ENCODE measurements at regions not wholly inside any gene's neighbourhood (a gene's known extent, or its start where the extent isn't known, plus 50 kb on each side); places are given as distances from the start of the nearest gene placed in this dataset.

DNA sequence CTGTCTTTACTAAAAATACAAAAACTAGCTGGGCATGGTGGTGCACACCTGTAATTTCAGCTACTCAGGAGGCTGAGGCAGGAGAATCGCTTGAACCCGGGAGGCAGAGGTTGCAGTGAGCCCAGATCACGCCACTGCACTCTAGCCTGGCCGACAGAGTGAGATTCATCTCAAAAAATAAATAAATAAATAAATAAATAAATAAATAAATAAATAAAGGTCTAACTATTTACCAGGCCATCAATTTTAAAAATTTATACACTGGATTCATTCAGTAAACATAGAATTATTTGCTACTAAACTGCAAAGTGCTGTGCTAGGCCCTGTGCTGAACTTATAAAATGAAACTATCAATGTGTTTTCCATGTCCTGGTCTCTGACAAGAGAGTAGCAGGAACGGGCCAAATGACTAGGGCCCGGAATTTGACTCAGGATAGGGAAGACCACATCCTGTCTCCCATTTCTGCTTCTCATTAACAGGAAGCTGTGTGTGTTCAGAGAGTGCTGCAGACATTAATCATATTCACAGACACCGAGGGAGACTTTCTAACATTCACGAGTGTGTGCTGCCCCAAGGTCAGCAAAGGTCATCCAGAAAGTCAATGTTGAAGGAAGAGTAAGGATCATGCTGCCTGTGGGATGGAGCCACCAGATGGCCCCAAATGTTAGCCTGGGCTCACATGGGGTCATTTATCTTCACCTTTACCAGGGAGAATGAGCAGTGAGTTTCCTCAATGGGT lies 95.8 kb downstream of the SPP2 start:
- Histone ChIP-seq H3K79me2 (ENCODE audit: insufficient read depth, low read length) (no peaks in the 10 kb centered on the region), H3K9me2 (ENCODE audit: low read depth, low read length) (no peaks in the 10 kb centered on the region), H3K9ac (ENCODE audit: low read length) (no peak overlapping the region), H4K20me1 (ENCODE audit: insufficient read depth, low read length) (no peaks in the 10 kb centered on the region), H3K4me3 (ENCODE audit: low read depth, low read length, poor library complexity, severe bottlenecking) (no peak overlapping the region), H3K9me3 (ENCODE audit: low read length) (no peaks in the 10 kb centered on the region), H3F3A (ENCODE audit: insufficient read depth, low read length) (no peaks in the 10 kb centered on the region), H3K4me2 (ENCODE audit: low read length) (no peak overlapping the region), H2AFZ (ENCODE audit: low read length) (no peak overlapping the region), H3K27me3 (ENCODE audit: insufficient read depth, low read length) (peaks cover 4% of the 10 kb centered on the region; the same call in 1 of the 2 replicates), H3K4me1 (ENCODE audit: insufficient read depth, low read length, severe bottlenecking) (no peaks in the 10 kb centered on the region), H3K36me3 (ENCODE audit: insufficient read depth, low read length) (no peaks in the 10 kb centered on the region), H3K27ac (ENCODE audit: low read depth, low read length, poor library complexity, severe bottlenecking) (no peak overlapping the region)
- TF ChIP-seq, protein P1, sequence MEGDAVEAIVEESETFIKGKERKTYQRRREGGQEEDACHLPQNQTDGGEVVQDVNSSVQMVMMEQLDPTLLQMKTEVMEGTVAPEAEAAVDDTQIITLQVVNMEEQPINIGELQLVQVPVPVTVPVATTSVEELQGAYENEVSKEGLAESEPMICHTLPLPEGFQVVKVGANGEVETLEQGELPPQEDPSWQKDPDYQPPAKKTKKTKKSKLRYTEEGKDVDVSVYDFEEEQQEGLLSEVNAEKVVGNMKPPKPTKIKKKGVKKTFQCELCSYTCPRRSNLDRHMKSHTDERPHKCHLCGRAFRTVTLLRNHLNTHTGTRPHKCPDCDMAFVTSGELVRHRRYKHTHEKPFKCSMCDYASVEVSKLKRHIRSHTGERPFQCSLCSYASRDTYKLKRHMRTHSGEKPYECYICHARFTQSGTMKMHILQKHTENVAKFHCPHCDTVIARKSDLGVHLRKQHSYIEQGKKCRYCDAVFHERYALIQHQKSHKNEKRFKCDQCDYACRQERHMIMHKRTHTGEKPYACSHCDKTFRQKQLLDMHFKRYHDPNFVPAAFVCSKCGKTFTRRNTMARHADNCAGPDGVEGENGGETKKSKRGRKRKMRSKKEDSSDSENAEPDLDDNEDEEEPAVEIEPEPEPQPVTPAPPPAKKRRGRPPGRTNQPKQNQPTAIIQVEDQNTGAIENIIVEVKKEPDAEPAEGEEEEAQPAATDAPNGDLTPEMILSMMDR (IDR thresholded peaks at IDR 0.05; ENCODE audit: low read length) = no peak
- no peak for TF ChIP-seq EZH2 (IDR thresholded peaks at IDR 0.05; ENCODE audit: borderline replicate concordance, low read length)

DNA sequence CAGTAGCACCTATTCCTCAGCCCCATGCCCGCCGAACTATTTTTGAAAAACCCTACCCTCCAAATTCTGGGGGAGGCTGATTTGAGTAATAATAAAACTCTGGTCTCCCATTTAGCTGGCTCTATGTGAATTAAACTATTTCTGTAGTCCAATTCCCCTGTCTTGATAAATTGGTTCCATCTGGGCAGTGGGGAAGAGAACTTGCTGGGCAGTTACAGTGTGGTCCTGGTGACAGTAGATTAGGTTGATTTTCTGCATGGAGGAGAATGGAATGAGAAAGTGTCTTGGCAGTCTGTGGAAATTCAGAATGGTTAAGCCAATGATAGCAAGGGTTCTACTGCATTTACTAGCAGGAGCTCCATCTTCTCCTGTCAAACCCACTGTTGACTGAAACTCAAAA lies 95.0 kb downstream of the SPP2 start:
- Histone ChIP-seq H3F3A (ENCODE audit: insufficient read depth, low read length) (no peaks in the 10 kb centered on the region), H3K4me1 (ENCODE audit: insufficient read depth, low read length, severe bottlenecking) (no peaks in the 10 kb centered on the region), H3K4me2 (ENCODE audit: low read length) (no peak overlapping the region), H3K9me3 (ENCODE audit: low read length) (no peaks in the 10 kb centered on the region), H3K4me3 (ENCODE audit: low read depth, low read length, poor library complexity, severe bottlenecking) (no peak overlapping the region), H2AFZ (ENCODE audit: low read length) (no peak overlapping the region), H3K79me2 (ENCODE audit: insufficient read depth, low read length) (no peaks in the 10 kb centered on the region), H4K20me1 (ENCODE audit: insufficient read depth, low read length) (no peaks in the 10 kb centered on the region), H3K9me2 (ENCODE audit: low read depth, low read length) (no peaks in the 10 kb centered on the region), H3K27me3 (ENCODE audit: insufficient read depth, low read length) (peaks cover 4% of the 10 kb centered on the region; the same call in 1 of the 2 replicates), H3K27ac (ENCODE audit: low read depth, low read length, poor library complexity, severe bottlenecking) (no peak overlapping the region), H3K36me3 (ENCODE audit: insufficient read depth, low read length) (no peaks in the 10 kb centered on the region), H3K9ac (ENCODE audit: low read length) (no peak overlapping the region)
- TF ChIP-seq, protein P1 (IDR thresholded peaks at IDR 0.05; ENCODE audit: low read length) = no peak
- no peak for TF ChIP-seq EZH2 (IDR thresholded peaks at IDR 0.05; ENCODE audit: borderline replicate concordance, low read length)

DNA sequence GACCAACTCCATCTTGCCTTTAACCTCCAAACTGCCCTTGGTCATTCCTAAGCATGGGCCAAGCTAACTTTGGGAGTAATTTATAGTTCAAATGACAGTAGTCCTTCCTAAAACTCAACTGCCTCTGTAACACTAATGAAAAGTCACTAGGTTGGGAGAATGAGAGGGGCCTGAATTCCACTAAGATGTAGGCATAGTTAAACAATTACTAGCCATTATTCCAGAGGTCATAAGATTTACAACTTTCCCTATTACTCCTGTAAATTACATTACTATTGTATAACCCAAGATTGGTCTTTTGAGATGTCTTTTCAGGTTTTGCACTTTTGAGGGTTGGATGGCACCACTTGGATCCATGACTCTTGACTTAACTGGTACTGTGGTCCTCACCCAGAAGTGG lies 94.6 kb downstream of the SPP2 start:
- H3F3A ChIP-seq (ENCODE audit: insufficient read depth, low read length) = no peaks in the 10 kb centered on the region
- TF ChIP-seq EZH2 (IDR thresholded peaks at IDR 0.05; ENCODE audit: borderline replicate concordance, low read length) = no peak
- TF ChIP-seq, protein P1 (IDR thresholded peaks at IDR 0.05; ENCODE audit: low read length) = no peak
- no peaks in the 10 kb centered on the region for H3K9me3 ChIP-seq (ENCODE audit: low read length)
- no peaks in the 10 kb centered on the region for H3K4me1 ChIP-seq (ENCODE audit: insufficient read depth, low read length, severe bottlenecking)
- H3K27me3 ChIP-seq (ENCODE audit: insufficient read depth, low read length) = peaks cover 4% of the 10 kb centered on the region; the same call in 1 of the 2 replicates
- no peak overlapping the region for H3K27ac ChIP-seq (ENCODE audit: low read depth, low read length, poor library complexity, severe bottlenecking)
- no peak overlapping the region for H2AFZ ChIP-seq (ENCODE audit: low read length)
- no peaks in the 10 kb centered on the region for H3K9me2 ChIP-seq (ENCODE audit: low read depth, low read length)
- no peaks in the 10 kb centered on the region for H4K20me1 ChIP-seq (ENCODE audit: insufficient read depth, low read length)
- no peaks in the 10 kb centered on the region for H3K79me2 ChIP-seq (ENCODE audit: insufficient read depth, low read length)
- no peaks in the 10 kb centered on the region for H3K36me3 ChIP-seq (ENCODE audit: insufficient read depth, low read length)
- H3K4me3 ChIP-seq (ENCODE audit: low read depth, low read length, poor library complexity, severe bottlenecking) = no peak overlapping the region
- no peak overlapping the region for H3K4me2 ChIP-seq (ENCODE audit: low read length)
- H3K9ac ChIP-seq (ENCODE audit: low read length) = no peak overlapping the region
